Ovary (tissue), 3 donors: ENCODE measurements at regions not wholly inside any gene's neighbourhood (a gene's known extent, or its start where the extent isn't known, plus 50 kb on each side); places are given as distances from the start of the nearest gene placed in this dataset.
"Not testable (repeated sequence)": the region's sequence is repeated elsewhere in the genome, so short reads cannot be mapped to it uniquely, and the experiment has no call there.

Experiments
- EP300 ChIP-seq: sonication (generic); formaldehyde crosslinking; IDR thresholded peaks from one replicate; pipeline ENCODE4 v1.6.1; 2017; ENCODE audit warnings: antibody characterized with exemption
- TF ChIP-seq, protein P1 (sequence below), 3 donors: fragments of 450-650 bp in 2 of 3; fragments of 200-600 bp in 1 of 3; IDR thresholded peaks; one replicate each; pipeline versions ENCODE4 v1.5.1 to v1.8.0; 2016 to 2022; ENCODE audit warnings: antibody characterized with exemption in 3 of 3, mild to moderate bottlenecking in 1 of 3
- donor health status: DM: no; HTN: no; CAD: no.

- TF ChIP-seq, protein P1, sequence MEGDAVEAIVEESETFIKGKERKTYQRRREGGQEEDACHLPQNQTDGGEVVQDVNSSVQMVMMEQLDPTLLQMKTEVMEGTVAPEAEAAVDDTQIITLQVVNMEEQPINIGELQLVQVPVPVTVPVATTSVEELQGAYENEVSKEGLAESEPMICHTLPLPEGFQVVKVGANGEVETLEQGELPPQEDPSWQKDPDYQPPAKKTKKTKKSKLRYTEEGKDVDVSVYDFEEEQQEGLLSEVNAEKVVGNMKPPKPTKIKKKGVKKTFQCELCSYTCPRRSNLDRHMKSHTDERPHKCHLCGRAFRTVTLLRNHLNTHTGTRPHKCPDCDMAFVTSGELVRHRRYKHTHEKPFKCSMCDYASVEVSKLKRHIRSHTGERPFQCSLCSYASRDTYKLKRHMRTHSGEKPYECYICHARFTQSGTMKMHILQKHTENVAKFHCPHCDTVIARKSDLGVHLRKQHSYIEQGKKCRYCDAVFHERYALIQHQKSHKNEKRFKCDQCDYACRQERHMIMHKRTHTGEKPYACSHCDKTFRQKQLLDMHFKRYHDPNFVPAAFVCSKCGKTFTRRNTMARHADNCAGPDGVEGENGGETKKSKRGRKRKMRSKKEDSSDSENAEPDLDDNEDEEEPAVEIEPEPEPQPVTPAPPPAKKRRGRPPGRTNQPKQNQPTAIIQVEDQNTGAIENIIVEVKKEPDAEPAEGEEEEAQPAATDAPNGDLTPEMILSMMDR (IDR thresholded peaks at IDR 0.05): not testable (repeated sequence)
- TF ChIP-seq EP300: not testable (repeated sequence)
Measured at GRCh38 chr3:11911887-11912286, 65.2 kb upstream of the TAMM41 start.
